Right lung (tissue), 2 donors: ENCODE measurements at regions not wholly inside any gene's neighbourhood (a gene's known extent, or its start where the extent isn't known, plus 50 kb on each side); places are given as distances from the start of the nearest gene placed in this dataset.

Experiments used
- DNase-seq, 2 donors: peaks; one replicate each; pipeline ENCODE4 v3.0.0-alpha.2; 2013

DNA sequence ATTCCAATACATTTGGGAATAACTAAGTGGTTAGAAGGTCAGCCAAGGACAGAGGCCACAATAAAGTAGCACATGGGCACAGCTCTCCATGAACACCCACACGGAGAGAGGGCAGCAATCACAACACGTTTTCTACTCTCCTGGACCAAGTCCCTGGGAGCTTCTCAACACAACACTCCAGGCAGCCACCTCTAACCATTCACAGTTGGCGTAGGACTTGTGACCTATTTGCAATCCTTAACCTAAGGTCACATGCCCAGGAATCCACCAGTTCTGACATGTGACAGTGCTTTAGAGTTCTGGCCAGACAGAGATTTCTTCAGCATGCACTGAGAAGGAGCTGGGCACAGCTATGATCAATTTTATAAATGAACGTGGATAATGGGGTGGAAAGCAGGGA is 280.8 kb downstream of the SHQ1 start:
- DNase-seq = no peak

- no peak for DNase-seq
Measured at GRCh38 chr3:72565593-72565992, 282.7 kb downstream of the SHQ1 start.

- DNase-seq = no peak
Measured at GRCh38 chr3:72563690-72564370, 284.4 kb downstream of the SHQ1 start.

DNA sequence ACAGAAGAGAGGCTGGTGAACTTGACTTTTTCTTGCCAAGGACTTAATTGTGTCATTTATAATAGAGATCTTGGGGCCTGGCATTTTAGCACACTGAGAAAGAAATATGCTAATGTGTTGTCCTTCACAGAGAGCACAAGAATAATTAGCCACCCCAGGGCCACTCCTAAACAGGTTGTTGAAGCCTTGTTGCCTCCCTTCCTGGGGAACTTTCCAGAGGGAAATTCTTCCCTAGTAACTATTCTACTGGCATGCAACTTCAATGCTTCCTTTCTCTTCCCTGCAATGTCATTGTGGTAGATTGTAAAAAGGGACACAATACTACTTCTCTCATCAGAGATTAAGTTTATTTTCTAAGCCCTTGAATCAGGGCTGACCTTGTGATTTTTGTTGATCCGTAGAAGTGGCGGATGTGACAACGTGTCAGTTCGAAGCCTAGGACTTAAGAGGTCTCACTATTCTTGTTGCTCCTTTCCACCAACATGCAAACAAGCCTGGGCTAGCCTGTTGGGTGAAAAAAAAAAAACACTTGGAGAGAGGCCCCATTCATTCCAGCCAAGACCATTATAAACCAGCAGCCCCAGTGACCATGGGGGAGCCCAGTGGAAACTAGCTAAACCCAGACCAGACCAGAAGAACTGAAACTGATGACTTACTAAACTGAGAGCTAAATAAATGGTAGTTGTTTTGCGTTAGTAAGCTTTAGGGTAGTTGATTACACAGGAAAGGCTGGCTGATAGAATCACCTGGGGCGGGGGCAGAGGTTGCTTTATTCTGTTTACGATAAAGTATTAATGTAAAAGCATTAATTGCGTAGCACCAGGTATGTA is 287.2 kb downstream of the SHQ1 start:
- DNase-seq = no peak

DNA sequence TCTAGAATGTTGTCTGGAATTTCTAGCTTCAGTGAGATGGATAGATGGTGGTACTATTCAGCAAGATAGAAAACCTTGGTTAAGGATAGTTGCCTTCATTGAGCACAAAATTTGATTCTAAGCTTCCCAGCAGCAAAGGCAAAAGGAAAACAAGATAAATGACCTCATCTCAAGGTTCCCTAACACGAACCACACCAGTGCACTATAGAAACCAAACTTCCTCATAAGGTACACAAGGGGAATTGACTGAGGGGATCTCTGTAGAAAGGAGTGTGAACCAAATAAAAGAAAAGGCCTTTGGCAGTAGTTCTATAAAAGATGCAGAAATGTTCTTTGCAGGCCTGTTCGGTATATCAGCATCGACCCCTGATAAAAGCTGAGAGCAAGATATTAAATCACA is 288.9 kb downstream of the SHQ1 start:
- no peak for DNase-seq

DNA sequence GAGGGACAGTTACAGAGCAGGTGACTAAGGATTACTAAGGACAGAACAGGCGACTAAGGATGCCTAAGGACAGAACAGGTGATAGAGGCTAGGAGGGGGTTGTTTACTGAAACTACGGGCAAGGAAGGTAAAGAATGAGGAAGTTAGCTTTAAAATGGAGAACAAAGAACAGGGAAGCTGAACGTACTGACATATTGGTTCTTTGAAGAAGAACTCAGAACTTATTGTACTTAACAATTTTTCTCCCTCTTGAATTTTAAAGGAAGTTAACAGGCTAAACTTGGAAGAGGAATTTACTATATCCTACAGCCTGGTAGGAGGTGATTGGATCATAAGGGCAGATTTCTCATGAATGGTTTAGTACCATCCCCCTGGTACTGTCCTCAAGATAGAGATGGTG is 290.2 kb downstream of the SHQ1 start:
- no peak for DNase-seq

- no peak for DNase-seq
Measured at GRCh38 chr3:72555714-72556113, 292.5 kb downstream of the SHQ1 start.

GRCh38 chr3:72554689-72555088 is 293.6 kb downstream of the SHQ1 start:
- no peak for DNase-seq

DNA sequence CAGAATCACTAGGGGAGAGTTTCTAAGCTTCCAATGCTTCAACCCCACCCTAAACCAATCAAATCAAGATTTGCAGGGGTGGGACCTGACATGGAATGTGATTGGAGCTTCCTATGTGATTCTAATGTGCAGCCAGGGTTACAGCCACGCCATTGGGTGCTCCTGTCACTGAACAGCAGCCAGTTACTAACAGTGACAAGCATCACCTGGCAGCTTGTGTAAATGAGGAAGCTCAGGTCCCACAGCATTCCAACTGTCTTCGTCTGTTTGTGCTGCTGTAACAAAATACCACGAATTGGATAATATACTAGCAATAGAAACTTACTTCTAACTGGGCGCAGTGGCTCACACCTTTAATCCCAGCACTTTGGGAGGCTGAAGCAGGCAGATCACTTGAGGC is 294.9 kb downstream of the SHQ1 start:
- DNase-seq = no peak

DNA sequence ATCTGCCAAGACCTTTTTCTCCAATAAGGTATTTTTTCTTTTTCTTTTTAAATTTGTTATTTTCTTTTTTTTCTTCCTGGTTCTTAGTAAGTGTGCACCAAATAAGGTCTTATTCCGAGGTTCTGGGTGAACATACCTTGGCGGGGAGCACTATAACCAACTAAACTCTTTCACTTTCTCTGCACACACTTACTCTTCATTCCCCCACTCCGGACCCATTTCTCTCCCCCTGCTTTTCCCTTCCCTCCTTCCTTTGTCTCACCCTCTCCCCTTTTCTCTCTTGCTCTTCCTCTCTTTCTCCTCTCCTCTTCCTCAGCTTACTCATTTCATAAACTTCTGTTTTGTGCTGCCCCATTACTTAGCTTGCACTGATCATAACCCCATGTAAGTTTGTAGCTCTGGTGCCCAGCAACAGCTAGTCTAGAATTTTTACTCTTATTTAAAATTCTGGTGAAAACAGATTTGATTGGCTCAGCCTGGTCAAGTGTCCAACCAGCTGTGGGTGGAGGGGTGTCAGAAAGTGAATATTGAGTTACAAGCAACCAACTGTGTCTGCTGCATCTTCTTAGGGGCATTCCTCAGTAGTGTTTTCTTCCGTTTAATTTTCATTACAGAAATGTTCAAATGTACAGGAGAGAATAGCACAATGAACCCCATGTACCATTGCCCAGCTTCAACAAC is 297.5 kb downstream of the SHQ1 start:
- no peak for DNase-seq

DNA sequence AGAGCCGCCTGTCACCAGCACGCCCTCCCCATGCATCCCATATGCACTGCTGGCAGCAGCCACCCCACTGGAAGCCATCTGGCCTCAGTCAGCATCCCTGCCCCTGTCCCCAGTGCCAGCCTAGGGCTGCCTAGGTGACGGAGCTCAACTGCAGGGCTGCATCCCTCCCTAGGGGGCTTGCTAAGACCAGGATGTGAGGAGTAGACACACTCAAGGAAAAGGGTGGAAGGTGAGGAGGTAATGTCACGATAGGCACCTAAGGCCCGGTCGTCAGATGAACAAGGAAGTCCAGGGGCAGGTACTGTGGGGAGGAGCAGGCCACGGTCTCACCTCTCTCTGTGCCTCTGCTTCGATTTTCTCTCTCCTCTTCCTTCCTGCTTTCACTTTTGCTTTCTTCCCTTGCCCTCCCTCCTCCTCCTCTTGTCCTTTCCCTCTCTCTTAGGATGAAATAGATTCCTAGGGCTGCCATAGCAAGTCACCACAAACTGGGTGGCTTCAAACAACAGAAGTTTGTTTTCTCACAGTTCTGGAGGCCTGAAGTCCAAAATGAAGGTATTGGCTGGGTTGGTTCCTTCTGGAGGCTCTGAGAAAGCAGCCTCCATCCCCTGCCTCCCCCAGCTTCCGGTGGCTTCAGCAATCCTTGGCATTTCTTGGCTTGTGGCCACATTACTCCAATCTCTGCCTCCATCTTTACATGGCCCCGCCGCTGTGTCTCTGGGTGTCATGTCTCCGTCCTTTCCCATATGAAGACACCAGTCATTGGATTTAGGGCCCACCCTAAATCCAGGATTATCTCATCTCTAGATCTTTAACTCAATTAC is 298.3 kb downstream of the SHQ1 start:
- no peak for DNase-seq

DNA sequence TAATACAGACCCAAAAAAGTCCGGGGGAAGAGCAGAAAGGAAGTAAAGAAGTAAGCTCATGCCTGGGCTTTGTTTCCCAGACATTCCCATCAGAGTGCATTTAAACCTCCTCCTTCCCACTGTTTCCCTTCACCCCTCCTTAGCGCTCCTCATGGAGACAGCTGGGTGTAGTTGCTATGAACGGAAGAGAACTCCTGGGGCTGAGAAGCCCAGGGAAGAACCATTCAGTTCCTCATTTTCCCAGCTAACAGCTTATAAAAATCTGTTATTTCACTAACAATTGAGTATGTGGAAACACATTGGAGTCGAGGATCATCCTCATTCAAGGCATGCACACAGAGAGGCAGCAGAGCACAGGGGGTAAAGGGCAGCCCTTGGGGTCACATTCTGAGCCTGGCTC is 299.3 kb downstream of the SHQ1 start:
- no peak for DNase-seq

GRCh38 chr3:72548461-72548860 is 299.8 kb downstream of the SHQ1 start:
- no peak for DNase-seq

GRCh38 chr3:72547183-72547582 is 301.1 kb downstream of the SHQ1 start:
- DNase-seq = no peak

DNA sequence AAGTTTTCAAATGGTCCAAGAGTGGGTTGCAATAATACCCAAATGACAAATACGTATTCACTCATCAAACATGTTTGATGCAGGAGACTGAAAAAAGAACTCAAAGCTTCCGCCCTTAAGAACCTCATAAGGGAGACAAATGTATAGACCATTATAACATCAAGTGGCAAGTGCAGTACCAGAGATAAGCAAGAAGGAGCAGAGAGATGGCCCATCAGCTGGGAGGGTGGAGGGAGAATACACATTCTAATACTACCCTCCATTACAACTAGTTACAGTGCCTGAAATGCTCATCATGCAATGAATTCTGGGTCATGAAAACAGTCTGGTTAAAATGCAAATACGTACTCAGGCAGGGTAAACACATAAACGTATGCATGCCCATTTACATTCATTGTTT is 304.0 kb downstream of the SHQ1 start:
- no peak for DNase-seq

DNA sequence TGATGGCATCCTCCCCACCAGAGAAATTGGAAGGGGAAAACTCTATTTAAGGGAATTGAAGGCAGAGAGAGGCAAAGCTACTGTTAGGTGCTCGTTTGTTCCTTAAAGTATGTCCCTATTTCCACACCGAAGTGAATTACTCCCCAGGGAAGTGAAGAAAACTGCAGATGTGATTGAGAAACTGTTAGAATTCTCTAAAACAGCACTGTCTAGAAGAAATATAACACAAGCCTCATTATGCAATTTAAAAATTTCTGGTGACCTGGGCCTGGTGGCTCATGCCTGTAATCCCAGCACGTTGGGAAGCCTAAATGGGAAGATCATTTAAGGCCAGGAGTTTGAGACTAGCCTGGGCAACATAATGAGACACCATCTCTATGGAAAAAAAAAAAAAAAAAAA is 305.0 kb downstream of the SHQ1 start:
- no peak for DNase-seq

- DNase-seq = no peak
Measured at GRCh38 chr3:72542781-72543180, 305.5 kb downstream of the SHQ1 start.

DNA sequence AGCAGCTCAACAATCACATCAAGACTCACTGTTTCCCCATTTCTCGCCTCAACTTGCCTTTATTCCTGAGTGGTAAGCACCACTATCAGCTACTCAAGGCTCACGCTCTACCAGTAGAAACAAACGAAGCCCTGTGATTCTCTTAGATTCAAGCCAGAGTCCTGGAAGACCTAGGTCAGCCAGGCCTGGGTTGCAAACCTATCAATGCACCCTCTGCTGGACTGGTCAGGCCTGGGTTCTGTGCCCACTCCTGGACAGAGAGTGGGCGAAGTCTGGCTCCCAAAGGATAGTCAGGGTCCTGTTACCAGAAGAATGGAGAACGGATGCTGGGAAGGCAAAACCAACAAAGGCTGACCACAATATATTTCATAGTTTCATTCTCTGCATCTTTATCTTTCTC is 308.4 kb downstream of the SHQ1 start:
- DNase-seq = no peak

GRCh38 chr3:72538070-72538745 is 310.0 kb downstream of the SHQ1 start:
- DNase-seq = no peak

DNA sequence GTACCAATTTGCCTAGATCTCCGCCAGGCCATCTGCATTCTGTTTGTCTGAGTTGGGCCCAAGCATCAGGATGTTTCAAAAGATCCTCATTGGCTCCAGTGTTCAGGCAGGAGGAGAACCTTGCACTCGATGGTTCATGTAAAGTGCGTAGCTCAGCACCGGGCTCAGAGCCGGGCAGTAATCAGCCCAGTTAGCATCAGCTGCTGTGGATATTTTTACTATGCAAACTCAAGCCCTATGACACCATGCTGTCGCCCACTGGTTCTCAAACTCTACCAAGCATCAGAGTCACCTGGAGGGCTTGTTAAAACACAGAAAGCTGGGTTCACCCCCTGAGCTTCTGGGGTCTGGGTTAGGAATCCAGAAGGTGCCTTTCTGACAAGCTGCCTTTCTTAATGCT is 310.8 kb downstream of the SHQ1 start:
- DNase-seq = no peak

GRCh38 chr3:72536878-72537267 is 311.4 kb downstream of the SHQ1 start:
- DNase-seq = no peak
